Ureter (tissue), 1 donor: ENCODE measurements at regions not wholly inside any gene's neighbourhood (a gene's known extent, or its start where the extent isn't known, plus 50 kb on each side); places are given as distances from the start of the nearest gene placed in this dataset.
"Not testable (repeated sequence)": the region's sequence is repeated elsewhere in the genome, so short reads cannot be mapped to it uniquely, and the experiment has no call there.

Source experiments
- DNase-seq: peaks from one replicate; pipeline ENCODE4 v3.0.0-alpha.2; 2020; ENCODE audit warnings: low spot score
- donor health status: DM: yes; HTN: yes; CAD: no.

DNA sequence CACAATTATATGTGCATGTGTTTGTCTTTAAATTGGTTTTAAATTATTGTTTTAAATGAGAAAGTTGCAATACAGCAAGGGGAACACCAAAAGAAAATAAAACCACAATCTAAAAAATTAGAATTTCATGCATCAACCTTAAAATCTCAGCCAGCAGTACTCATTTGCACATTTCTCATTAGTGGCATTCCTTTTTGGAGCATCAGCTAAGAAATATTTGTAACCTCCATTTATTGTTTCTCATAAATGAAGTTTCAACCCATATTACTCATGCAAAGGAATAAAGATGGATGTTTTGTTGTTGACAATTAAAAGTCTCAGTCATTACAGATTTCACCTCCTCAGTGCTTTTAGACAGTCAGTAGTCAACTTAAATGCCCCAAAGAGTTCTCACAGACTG is 160.1 kb downstream of the TBX15 start:
- DNase-seq: no peak

DNA sequence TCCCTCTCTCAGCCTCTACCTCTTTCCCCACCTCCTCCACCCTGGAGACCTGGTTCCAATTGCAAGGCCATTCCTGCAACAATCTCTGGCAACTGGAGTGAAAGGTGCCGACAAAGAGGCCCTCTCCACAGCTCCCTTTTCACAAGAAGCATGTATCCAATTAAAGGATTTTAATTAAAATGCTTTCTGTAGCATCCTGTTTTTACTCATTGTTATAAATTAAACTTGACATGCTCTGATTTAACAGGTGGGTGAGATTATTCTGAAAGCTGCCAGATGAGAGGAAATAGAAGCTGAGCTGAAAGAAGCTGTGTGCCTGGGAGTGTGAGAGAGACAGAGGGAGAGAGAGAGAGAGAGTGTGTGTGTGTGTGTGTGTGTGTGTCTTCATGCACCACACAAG is 160.5 kb downstream of the TBX15 start:
- no peak for DNase-seq

DNA sequence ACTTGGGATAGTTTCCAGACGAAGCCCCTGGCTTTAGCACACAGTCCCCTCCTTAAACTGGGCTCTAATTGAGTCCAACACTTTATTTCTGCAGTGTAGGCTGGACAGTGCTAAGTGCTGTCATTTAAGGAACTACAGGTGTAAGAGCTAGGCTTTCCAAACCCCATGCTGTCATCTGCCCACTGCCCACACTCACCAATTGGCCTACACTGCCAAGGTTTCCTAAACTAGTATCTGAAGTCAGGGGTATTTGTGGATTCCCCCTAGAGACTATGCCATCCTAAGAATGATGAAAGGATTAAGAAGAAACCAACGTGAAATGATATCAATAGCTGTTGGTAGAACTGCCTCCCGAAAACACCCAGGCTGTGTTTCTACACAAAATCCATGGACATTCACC is 160.9 kb downstream of the TBX15 start:
- no peak for DNase-seq

DNA sequence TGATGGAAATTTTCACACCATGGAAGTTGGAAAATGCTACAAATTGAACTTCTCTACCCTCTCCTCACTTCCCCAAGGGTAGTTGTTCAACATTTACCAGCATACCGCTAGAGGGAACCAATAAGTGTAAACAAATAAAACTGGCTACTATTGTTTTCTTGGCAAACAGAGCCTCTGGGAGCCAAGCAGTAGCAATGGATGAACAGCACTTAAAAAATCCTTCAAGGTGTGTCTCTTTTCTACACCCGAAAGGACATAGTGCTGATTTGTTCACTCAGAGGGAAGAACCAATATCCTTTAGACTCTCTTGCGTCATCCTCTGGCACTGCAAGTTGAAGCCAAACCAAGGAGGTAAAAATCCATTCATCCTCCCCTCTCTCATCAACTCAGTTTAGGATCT is 161.5 kb downstream of the TBX15 start:
- no peak for DNase-seq

DNA sequence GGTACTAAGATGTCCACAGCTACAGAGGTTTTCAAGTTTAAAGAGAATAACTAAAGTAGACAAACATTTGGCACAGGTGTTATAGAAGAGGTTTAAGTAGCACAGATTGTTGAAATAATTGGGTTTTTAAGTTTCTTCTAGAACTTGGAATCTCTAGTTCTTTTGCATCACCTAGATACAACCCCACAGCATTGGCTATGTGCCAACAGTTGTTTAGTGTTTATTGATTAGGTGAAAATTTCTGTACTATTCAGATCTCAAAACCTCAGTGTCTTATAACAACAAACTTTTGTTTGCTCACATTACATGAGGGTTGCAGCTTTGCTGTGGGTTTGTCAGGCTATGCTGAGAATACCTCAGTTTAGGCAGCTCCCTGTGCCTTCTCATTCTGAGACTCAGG is 162.5 kb downstream of the TBX15 start:
- no peak for DNase-seq

DNA sequence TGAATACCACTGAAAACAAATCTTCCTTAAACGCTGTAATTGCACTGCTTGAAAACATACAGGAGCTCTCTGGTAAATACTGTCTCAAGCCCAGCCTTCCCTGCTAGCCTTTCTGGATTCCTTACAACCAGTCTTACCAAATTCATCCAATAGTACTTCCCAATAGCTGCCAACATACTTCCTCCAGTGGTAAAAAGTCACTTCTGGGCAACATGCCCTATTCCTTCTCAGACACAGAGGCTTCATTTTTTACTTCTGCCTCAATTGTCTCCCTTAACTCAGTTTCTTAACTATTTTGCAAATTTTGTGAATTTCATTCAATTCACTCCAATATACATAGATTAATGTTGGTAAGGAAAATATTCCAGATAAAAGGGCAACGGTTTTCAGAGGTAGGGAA is 166.3 kb downstream of the TBX15 start:
- DNase-seq: no peak

DNA sequence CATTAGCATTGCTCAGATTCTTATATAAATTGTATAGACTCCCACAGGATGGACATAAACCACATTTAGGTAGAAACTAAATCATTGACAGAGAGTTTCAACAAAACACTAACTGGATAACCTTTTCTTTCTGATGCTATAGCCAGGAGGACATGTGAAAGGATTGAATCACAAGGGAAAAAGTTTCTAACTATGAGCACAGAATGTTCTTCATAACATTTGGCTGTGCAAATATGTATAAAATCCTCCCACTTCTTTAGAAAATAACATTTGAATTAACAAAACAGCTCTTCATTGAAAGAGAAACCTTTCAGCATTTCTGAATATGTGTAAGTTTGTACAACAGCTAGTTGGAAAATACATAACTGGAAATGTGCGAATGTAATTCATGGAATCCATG is 167.3 kb downstream of the TBX15 start:
- DNase-seq: no peak

DNA sequence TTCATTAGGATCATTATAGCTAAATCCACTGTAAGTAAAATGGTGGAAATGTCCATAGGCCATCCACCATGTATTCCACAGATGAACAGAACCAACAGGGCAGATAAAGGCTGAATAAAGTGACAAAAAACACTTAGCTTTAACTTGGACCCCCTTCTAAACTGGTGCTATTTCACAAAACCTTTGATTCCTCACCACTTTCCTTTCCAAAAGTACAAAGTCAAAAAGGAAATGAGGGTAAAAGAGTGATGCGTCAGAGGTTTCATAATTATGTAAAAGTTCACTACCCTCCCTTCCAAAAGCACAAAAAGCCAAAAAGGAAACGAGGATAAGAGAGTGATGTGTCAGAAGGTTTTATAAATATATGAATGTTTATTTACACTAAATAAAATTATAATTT is 172.2 kb downstream of the TBX15 start:
- DNase-seq: no peak

DNA sequence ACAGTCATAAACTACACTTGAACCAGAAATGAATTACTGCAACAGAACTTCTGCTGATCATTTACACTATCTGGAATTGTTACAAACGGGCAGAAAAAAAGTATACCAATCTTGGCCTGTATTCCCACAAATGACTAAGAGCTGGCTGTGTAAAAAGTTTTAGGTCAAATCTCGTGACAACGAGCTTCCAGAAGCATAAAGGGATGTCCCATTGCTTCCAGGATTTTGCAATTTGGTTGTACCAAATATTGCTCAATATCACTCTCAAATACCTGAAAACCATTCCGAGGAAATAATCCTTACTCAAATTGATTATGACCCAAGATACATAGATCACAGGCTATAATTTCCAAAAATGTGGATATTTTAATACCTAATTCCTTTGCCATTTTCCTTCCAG is 175.6 kb downstream of the TBX15 start:
- no peak for DNase-seq

DNA sequence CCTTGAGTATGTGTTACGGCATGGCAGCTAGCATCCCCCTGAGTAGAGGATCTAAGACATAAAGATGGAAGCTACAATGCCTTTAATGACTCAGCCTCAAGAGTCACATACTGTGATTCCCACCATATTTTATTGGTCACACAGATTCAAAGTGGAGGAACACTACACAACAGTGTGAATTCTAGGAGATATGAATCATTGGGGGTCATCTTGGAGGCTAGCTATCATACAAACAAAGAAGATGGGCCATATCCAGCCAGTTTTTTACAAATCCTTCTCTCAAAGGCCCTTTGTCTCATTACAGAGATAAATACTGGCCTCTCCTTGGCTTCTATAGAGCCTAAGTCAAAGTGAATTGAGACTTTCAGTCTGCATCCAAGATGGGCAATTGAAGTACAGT is 177.0 kb downstream of the TBX15 start:
- DNase-seq: no peak

DNA sequence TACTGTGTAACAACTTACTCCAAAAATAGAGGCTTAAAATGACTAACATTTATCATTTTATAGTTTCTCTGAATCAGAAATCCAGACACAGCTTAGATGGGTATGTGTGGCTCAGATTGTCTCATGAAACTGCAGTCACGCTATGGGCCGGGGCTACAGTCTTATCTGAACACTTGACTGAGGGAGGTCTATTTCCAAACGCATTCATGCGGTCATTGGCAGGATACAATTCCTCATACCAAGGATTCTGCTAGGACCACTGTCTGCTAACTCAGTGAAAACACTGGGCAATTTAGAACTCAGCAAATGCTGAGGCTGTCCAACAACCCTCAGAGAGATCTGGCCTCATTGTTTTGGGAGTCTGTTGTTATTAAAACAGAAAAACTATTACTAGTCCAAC is 178.6 kb downstream of the TBX15 start:
- no peak for DNase-seq

DNA sequence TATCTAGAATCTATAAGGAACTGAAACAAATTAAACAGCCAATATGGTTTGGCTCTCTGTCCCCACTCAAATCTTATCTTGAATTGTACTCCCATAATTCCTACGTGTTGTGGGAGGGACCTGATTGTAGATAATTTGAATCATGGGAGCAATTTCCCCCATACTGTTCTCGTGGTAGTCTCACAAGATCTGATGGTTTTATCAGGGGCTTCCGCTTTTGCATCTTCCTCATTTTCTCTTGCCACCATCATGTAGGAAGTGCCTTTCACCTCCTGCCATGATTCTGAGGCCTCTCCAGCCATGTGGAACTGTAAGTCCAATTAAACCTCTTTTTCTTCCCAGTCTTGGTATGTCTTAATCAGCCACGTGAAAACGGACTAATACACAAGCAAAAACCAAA is 185.0 kb downstream of the TBX15 start:
- not testable (repeated sequence) for DNase-seq

DNA sequence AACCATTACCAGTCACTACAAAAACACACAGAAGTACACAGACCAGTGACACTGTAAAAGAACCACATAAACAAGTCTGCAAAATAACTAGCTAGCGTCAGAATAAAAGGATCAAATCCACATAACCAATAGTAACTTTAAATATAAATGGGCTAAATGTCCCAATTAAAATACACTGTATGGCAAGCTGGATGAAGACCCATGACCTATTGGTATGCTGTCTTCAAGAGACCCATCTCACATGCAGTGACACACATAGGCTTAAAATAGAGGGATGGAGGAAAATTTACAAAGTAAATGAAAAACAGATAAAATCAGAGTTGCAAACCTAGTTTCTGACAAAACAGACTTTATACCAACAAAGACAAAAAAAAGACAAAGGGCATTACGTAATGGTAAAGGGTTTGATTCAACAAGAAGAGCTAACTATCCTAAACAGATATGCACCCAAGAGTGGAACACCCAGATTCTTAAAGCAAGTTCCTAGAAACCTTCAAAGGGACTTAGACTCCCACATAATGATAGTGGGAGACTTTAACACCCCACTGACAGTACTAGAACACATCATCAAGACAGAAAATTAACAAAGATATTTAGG is 196.9 kb downstream of the TBX15 start:
- DNase-seq: no peak

DNA sequence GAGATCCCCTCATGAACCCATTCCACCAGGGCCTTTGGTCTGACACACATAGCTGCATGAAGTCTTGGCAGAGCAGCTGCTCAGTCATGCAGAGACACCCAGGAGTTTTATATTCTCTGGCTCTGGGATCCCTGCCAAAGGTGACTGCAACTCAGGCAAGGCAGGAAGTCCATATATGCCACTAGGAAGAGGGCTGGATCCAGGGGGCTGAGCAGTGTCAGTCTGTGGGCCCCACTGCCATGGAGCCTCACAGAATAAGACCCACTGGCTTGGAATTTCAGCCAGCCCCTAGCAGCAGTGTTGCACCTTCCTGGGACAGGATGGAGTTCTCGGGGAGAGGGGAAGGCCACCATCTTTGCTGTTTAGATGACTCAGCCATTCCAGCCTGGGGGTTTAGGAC is 199.7 kb downstream of the TBX15 start:
- peak; percentile 60 for DNase-seq

DNA sequence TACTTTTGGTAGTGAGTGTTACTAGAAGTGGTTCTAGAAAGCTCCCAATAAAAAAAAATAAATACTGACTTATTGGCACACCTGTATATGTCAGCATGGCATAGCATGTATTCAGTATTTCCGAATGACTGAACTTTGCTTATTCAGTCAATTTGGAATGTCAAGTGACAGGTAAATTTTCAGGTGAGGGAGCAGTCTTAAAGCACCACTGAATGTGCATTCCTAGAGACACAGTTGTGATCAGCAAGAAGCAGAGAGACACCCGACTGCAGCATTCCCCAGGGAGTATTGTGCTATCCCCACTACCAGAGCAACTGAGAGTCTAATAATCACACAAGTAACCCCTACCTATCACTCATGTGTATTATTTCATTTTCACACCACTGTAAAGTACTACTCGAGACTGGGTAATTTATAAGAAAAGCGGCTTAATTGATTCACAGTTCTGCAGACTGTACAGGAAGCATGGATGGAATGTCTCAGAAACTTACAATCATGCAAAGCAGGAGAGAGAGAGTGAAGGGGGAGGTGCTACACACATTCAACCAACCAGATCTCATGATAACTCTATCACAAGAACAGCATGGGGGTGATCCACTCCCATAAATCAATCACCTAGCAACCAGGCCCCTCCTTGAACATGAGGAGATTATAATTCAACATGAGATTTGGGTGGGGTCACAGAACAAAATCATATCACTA is 201.5 kb downstream of the TBX15 start:
- DNase-seq: no peak

DNA sequence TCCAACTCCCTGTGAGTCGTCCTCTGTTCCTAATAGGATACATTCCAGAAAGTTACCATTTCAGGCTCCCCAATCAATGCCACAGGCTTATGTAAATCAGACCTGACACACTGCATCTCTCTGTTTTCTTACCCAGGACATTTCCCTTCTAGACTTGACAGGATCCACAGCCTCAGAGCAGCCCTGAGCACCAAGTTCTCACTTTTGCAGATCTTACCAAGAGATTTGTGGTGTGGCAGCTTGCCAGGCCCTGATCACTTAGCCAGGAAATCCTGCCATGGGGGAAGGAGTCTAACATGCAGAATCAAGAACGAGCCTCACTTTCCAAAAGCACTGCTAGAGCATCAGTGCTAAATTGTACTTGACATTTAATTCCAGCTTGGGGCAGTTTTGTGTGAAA is 202.9 kb downstream of the TBX15 start:
- DNase-seq: peak; percentile 51

DNA sequence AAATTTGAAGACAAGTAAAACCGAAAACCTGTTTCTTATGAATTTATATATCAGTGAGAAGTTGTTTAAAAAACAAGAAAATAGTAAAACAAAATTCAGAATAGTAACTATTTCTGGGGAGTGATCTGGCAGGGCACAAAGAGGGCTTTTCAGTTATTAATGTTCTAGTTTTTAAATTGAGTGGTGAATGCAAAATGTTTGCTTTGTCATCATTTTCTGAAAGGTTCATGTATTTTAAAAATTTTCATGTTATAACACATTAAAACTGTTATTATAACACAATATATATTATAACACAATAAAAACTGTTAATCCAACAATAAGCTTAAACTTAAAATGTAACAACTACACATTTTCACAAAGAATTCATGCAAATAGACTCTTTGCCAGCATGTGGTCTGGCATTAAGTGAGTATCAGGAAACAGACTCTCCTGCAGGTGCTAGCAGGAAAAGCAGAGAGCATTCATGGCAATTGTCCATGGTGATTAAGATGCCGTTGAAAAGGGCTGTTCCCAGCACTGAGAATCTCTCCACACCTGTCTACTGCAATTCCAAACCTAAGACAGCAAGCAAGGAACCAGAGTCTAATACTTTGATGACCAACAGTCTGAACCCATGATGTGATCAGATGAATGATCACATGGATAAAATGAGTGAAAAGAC is 204.9 kb downstream of the TBX15 start:
- DNase-seq: no peak

DNA sequence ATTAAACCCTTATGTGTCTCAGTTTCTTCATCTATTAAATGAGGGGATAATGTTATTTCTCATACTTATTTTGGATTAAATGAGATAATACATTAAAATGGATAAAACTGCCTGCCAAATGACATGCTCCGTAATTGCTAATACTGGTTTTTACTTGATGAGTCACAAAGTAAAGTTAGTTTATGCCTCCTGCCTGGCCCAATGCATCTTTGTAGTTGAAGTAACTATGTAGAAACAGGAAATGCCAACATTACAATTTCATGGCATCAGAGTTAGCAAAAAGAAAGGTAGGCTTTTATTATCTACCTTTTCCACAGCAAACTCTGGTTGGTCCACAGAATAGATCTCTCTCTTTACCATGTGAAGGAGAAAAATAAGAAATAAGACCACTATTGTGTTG is 214.5 kb downstream of the TBX15 start:
- DNase-seq: no peak

DNA sequence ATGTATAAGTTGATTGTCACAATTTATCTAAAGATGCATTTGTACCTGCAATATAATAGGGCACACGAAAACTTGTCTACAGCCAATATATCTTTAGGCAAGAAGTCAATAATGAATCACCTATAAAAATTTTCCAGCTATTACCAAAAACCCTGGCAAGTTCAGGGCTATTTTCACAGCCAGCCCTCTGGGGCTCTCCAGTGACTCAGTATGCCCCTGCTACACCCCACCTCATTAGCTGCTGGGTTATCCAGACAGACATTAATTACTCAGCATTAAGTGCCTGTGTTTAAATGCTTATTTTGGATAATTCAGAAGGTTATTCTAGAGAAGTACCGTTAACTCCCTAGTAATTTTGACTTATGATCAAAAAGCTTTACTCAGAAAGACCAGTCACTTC is 220.2 kb downstream of the TBX15 start:
- no peak for DNase-seq

DNA sequence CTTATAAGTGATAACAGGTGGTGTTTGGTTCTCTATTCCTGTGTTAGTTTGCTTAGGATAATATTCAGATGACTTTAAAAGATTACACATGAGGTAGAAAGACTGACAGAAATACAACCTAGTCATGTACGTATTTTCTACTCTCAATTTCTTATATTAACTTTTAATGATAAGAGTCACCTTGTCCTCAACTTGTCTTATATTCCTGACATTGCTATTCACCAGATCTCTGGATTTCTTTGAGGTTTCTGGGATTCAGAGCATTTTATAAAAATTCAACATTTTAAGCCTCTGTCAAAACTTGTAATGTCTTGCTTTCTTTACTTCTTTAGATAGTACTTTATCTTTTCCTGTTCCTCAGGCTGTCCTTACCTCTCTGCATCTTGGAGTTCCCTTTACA is 234.2 kb downstream of the TBX15 start:
- DNase-seq: no peak

DNA sequence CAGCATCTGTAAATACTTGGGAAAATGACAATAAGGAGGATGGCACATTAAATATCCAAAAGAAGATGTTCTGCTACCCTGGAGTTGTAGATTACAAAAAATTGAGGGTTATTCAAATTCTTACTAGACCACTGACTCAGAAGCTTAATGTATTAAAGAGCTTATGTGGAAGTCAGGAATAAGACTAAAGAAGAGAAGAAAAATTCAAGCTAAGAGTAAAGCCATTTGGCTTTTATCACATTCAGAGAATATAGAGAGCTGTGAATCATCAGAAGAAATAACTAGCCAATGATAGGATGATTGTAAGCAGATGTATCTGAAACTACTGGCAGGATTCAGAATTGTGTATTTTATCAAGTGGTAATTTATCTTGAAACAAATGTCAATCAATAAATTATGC is 237.0 kb downstream of the TBX15 start:
- DNase-seq: no peak

DNA sequence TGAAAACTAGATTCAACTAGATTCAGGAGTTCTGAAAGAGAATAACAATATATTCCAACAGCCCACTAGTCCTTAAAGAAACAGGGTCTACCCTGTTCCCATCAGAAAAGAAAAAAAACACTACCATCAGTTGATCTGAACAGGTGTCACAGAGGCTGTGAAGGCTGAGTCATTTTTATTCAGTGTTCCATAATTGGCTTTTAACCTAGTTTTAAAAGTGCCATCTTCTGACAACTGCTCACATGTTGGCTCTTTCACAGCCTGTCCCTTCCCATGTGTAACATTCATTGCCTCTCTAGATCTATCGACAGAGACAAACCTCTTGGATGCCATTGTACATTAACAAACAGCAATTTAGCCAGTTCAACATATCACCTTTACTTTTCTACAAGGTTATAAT is 243.7 kb downstream of the TBX15 start:
- DNase-seq: no peak

DNA sequence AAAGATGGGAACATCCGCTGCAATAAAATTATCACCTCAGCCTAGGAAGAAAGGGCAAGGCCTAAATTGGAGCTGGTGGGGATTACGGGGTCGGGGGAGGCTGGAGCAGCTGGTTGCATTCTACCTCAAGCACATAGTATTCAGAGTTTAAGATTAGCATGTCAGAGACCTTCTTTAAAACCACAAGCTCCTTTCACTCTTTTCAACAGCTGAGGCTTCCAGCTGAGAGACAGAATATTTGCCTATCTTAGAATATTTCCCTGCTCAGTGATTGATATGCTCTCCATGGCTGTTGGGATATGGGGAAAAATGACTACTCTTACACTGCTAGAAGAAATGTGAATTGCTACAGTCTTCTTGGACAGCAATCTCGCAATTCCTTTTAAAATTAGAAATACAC is 248.6 kb downstream of the TBX15 start:
- no peak for DNase-seq

DNA sequence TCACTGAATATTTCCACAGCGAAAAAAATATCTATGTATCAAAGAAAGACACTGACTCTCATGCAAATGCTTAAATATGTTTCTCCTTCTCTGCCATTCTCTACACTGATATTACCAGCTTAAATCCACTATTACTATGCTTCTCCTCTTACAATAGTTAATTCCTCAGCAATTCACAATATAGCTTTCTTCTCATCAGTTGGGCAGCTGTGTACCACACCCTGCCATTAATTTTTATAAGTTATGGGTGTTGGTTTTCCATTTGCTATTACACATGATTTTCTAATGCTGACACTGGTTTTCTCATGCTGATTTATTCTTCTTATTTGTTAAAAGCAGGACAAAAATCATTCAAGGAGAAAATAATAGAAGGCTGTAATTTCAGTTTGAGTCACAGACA is 251.8 kb downstream of the TBX15 start:
- no peak for DNase-seq
